GM18502 (cell line): ENCODE measurements at regions not wholly inside any gene's neighbourhood (a gene's known extent, or its start where the extent isn't known, plus 50 kb on each side); places are given as distances from the start of the nearest gene placed in this dataset.
"Not testable (repeated sequence)": the region's sequence is repeated elsewhere in the genome, so short reads cannot be mapped to it uniquely, and the experiment has no call there.

Source experiments
- ATAC-seq: cut with Tn5 transposase; IDR thresholded peaks from one replicate; pipeline ENCODE4 v1.9.1; 2021; ENCODE audit warnings: mild to moderate bottlenecking; ENCODE audit not compliant: unreplicated experiment, poor library complexity

DNA sequence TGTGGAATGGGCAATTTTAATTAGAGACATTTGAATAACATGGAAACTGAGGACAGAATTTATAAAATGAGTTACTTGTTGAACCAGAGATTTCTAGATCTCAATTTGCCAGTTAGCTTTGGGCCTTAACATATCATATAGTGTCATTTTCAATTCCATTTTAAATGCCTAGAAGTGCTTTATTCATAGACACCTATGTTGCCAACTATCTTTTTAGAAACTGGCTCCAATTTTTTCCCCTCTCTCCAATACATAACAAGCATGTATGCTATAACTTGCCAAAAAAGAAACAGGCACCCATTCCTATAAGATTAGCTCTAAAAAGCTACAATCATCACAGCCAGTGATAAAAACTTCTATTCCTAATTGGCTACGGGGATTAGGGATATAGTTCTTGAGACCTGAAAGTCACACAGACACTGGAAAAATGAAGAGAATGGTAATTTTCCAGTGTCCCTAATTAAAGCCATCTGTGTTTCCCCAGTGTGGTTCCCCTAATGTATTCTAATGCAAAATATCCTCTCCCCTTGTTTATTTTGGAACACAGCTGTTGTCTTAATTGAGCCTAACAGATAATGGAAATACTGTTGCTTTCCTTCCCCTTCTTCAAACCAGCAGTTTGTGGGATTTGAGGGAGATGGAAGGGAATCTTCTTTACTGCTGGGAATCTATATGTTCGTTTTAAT is 205.5 kb upstream of the FSHR start:
- no peak for ATAC-seq

DNA sequence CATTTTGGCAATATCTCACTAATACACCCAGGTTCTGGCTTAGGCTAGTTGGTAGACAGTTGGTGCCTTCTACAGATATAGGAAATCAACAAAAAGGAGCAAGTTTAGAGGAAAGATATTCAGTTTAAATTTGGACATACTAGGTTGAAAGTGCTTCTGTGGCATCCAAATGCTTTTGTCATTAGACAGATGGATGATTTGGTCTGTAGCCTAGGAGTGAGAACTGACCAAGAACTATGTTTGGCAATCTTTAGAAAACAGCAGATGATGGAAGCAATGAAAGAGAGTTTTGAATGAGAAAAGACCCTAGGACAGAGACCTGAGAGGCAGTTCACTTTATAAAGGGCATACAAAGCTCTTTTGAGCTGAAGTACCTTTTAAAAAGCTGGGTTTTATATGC is 201.3 kb upstream of the FSHR start:
- no peak for ATAC-seq

DNA sequence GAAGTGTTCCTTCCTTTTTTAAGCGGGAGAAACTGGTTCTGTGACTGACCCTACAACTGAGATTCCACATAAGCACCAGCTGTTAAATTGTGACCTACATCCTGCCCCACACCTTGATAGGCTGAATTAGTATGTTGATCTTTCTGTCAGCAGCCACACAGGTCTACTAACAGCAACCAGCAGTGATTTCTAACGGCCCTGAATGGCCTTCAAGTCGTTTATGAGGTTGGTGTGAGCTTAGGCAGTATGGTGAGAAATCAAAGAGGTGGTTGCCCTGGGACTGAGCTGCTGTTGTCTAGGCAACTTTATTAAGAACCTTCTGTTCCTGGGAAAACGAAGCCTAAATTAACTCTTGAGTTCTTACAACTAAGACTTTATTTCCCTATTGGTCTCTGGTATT is 197.2 kb upstream of the FSHR start:
- no peak for ATAC-seq

GRCh38 chr2:49343638-49344037 is 189.3 kb upstream of the FSHR start:
- no peak for ATAC-seq

DNA sequence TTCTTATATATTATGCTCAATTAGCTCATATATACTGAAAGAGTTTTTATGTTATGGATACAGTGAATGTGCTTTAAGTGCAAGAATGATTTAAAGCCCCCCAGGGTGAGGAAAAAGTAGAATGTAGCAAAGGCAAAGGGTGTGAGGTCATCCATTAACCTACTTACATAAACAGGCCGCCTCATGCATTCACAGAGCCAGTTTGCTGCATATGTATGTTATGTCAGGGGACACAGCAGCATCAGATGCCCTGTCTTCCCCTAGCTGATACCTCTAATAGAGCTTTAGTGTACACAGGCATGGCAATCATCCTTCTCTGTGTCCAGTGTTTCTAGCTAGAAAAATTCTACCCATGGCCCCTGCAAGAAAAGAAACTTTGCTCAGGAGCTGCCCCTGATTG is 187.8 kb upstream of the FSHR start:
- no peak for ATAC-seq

DNA sequence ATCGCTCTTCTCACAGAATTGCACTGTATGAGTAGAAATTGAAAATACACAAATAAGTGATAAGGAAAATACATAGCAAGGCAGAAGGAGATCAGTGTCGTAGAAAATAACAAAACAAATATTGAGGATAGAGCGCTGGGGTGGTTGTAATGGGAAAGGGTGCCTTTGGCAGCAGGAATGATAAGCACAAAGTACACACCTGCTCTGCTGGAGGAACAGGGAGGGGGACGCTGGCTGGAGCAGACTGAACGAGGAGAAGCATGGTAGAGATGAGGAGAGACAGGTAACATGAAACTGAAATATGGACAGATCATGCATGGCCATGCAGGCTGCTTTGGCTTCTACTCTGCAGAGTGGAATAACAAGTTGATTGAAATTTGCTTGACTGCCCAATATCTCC is 181.2 kb upstream of the FSHR start:
- ATAC-seq = no peak

DNA sequence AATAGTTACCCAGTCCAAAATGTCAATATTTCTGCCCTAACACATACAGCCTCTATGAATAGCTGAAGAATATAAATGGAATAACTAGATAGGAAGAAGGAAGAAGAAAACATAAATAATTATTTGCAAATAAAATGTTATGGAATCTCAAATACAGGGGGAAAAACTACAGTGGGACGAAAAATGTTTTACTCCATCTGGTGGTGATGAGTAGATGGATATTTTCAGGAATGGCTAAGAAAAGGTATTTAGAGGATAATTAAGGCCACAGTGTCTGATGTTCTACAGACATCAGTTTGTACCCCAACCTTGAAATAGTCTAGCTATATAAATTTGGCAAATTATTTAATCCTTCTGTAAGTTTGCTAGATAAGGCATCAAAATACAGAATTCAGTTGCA is 178.1 kb upstream of the FSHR start:
- no peak for ATAC-seq

DNA sequence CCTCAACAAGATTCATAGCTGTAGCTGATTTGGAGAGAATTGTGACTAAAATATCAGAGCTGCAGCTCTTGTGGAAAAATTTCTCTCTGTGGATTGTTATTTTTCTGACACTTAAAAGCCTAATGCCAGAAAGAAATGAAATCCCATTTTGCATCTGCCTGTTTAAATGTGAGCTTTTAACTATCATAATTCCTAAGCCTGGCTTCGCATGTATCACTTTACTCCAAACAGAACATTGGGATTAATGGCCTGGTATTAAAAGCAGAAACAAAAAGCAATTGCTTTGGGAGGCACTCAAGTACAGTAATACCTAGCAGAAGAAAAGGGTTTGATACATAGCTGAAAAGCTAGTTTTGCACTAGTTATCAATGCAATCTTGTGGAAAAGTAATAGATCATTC is 164.2 kb upstream of the FSHR start:
- ATAC-seq = no peak

GRCh38 chr2:49309461-49309860 is 155.1 kb upstream of the FSHR start:
- ATAC-seq = no peak

GRCh38 chr2:49306925-49307324 is 152.6 kb upstream of the FSHR start:
- no peak for ATAC-seq

DNA sequence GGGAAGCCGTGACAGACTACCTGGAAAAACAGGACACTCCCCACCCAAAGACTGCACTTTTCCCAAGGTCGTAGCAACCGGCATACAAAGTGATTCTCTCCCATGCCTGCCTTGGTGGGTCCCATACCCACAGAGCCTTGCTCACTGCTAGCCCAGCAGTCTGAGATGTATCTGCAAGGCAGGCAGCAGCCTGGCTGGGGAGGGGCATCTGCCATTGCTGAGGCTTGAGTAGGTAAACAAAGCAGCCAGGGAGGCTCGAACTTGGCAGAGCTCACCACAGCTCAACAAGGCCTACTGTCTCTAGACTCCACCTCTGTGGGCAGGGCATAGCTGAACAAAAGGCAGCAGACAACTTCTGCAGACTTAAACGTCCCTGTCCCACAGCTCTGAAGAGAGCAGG is 144.4 kb upstream of the FSHR start:
- ATAC-seq = not testable (repeated sequence)

DNA sequence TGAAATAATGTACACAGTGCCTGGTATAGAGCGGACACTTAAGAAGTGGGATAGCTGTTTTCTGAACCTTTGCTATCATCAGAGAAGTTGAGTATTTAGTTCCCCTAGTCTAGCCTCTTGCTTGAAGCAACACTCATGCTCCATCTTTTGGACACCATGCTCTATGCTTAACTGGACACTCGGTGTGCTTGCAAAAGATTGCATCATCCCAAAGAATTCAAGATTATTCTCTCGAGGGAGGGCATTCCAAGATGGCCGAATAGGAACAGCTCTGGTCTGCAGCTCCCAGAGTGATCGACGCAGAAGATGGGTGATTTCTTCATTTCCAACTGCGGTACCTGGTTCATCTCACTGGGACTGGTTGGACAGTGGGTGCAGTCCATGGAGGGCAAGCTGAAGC is 143.9 kb upstream of the FSHR start:
- ATAC-seq = no peak

GRCh38 chr2:49296107-49296867 is 142.0 kb upstream of the FSHR start:
- ATAC-seq = no peak

- no peak for ATAC-seq
These were observed 139.9 kb upstream of the FSHR start for GRCh38 chr2:49294225-49294624.

DNA sequence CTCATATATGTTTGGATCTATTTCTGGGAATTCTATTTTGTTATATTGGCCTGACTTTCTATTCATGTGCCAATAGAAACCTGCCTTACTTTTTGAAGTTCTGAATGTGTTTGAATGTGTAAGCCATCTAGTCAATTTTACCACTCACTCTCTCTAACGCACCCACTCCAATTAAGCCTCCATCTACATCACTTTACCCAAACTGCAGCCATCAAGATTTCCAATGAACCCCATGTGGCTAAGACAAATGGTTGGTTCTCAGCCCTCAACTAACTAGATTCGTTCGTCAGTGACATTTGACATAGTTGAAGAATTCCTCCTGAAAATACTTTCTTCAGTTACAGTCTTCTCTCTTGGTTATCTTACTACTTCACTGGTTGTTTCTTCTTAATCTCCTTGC is 137.3 kb upstream of the FSHR start:
- ATAC-seq = no peak

- no peak for ATAC-seq
These were observed 135.4 kb upstream of the FSHR start for GRCh38 chr2:49289711-49290110.

DNA sequence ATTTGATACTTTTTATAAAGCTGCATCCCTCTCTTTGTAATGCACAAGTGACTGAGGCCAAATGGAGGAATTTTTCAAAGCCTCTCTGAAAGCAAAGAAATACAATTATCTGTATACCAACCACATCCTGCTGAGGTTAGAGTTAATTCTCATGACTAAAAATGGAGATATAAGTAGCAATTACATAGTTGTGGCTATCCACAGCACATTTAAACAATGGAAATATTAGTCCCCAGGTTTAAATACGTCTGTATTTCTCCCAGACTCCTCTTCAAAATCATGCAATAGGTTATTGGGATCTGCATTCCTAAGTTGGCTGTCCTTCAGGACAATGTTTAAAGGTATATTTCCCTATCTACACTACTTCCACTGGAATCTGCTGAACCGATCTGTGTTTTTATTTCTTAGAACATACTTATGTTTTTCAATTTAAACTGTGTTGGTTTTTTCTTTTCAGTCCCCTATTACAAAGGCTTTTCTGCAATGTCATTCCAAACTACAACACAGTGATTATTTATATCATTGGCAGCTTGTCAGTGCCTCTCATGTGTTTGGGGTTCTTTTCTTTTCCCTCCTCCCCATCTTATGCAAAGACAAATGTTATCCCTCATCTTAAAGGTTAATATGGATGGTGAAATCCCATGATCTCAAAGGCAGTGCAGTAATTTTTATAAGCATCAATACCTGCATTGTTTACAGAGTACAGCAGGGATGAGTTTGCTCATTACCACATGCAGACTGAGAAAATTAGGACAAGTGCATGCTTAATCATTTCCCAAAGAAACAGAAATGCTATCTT is 134.8 kb upstream of the FSHR start:
- no peak for ATAC-seq

DNA sequence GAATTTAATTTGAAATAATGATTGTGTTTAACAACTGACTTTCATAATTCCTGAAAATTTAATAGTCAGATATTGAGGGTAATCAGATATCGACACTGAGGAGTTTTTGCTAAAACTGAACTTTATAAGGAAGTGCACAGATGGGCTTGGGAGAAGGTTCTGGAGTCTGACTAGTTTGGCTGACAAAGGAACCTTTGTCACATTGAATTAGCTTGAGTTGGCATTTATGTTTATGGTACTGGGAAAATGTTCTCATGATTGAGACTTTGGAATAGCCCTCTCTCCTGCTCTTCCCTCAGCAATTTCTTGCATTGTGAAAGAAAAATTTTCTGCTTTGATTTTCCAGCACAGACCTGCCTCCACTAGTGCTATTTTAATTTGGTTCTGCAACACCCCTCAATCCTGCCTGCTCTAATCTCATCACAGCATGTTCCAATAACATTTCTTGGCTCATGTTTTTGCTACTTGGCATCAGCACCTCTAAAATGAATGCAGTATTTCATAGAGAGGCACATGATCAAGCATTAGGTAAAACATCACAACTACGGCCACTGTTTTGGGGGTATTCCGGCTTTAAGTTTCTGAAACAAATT is 133.9 kb upstream of the FSHR start:
- ATAC-seq = no peak

DNA sequence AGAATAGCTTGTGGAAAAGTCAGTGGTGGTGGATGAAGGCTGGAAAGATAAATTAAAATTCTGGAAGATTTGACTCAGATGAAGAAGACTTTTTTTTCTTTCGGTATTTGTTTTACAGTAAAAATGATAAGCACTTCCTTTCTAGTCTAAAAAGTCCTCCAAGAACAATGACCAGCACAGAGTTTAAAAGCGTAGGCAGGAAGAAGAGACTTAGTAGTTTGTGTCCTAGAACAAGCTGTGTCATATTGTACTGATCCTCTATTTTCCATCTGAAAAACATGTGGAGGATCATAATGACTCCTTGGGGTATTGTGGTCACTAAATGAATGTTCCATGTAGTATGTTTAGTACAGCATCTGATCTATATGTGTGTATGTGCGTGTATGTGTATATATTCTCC is 132.4 kb upstream of the FSHR start:
- no peak for ATAC-seq

DNA sequence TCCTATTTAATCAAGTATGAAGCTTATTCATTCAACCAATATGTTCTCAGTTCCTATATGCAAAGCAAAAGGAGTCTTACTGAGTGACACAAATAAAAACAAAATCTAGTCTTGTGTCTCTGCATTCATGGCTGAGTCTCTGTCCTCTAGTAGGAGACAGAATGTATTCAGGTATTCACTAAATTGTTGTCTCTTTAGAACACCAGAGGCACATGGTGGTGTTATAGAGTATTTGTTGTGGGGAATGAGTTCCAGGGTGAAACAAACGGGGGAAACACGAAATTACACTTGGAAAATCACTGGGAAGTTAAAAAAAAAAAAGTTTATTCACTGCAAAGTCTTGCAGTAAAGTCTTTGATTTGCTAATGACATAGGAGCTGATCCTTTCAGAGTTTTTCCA is 131.7 kb upstream of the FSHR start:
- no peak for ATAC-seq

- ATAC-seq = no peak
These were observed 124.2 kb upstream of the FSHR start for GRCh38 chr2:49278561-49278960.
